Inflammatory macrophage (primary cell): ENCODE measurements at regions not wholly inside any gene's neighbourhood (a gene's known extent, or its start where the extent isn't known, plus 50 kb on each side); places are given as distances from the start of the nearest gene placed in this dataset.
"Not testable (repeated sequence)": the region's sequence is repeated elsewhere in the genome, so short reads cannot be mapped to it uniquely, and the experiment has no call there.

Experiments used
- DNase-seq, 2 donors: peaks; one replicate each; pipeline ENCODE4 v3.0.0-alpha.2; 2020 to 2022

DNA sequence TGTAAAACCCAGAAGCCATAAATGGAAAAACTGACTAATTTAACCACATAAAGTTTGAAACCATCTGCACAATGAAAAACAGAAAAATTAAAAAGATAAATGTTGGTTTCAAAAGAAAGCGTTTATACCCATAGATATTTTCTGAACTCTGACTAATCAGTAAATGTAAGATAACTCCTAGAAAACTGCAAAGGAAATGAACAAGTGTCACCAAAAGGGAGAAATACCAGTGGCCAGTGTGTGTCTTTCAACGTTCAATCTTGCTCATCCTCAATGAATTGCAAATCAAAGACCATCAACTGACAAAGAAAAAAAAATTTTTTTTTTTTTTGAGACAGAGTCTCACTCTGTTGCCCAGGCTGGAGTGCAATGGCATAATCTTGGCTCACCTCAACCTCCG is 180.1 kb downstream of the SYK start:
- DNase-seq, result no peak

DNA sequence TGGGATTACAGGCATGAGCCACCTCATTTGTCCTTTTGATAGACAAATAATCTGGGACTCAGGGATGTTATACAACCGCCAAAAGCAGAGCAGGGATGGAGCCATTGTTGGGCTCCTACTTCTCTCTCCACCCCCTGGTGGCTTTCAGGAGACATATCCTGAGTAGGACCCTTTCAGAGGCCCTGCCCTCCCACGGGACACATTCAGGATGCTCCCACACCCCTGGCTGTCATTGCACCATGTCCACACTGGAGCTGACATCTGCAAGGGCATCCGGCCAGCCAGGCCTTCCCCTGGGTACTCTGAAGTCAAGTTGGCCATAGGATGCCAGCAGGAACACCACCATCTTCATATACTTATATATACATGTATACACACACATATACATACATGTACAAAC is 181.8 kb downstream of the SYK start:
- no peak for DNase-seq

DNA sequence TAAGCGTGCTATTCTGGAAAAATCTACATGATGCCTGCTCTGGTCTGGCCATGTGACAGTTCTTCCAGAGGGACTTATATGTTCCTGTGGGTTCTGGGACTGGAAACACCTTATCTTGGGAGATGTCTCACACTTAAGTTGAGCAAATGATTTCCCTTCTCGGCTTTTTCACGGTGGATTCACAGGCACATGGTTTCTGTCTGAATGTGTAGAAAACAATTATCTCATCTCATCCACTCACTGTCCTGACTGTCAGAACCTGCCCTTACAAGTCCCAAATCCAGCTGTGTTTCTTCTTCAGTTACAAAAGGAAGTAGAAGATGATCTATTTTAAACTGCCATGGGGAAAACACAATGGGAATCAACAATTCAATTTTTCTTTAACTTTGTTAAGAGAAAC is 184.0 kb downstream of the SYK start:
- DNase-seq, result no peak

DNA sequence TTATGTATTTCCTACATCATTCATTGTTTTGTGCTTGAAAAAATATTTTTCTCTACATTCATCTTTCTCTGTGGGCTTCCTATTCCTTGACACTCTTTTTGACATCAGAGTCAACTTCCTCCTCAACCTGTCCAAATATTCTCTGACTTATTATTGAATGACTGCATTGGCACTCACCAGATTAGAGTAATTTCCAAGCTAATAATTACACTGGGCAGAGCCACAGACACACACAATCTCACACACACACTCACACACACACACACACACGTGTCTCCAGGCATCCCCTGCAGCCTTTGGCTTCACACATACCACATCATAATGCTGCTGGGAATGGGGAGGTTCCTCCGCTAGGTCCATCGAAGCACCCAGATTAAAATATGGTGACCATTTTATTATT is 184.5 kb downstream of the SYK start:
- no peak for DNase-seq

DNA sequence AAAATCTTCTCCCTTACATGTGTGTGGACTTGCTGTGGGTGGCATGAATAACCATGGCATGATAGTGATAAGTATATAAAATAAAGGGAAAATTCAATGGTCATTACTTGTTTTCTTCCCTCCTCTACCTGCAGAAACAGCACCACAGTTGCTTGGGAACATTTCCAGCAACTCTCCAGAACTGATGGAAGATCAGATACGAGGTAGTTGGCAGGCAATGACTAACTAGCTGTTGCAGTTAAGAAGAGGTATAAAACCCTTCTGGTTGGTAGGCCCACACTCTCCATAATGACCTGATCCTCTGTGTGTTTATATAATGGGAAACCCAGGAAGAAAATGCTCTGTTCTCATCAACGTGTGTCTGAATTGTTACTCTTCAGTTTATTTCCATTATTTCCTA is 185.9 kb downstream of the SYK start:
- DNase-seq, result no peak

DNA sequence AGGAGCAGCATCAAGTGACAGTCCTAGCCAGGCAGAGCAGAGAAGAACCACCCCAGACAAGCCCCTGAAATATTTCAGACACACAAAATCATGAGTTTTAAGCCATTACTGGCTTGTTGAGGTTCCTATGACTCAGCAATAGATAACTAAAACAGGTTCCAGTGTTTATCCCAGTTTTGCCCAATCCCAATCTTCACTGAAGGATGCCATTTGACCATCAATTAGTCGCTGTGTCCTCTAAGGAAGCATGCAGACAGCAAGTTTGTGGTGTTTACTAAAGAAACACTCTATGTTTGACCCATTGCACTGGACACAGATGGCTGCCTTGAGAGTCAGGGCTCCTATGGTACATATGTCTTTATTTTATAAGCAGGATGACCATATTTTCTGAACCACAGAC is 186.7 kb downstream of the SYK start:
- no peak for DNase-seq

DNA sequence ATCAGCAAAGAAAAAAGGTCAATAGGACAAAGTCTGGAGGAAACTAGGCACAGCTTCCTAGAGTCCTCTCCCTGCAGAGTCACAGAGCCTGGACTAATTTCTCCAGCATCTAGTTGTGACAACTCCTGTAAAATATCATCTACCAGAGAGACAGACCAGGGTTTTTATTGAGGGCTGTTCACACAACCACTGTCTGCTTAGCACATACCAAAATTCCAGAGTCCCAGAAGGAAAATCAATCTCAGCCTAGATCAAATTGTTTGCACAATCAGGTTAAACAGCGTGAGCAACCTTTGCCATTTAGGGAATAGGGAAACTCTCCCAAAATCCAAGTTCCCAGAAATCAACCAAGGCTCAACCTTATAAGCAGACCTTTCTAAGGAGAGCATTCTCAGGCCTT is 190.3 kb downstream of the SYK start:
- no peak for DNase-seq

DNA sequence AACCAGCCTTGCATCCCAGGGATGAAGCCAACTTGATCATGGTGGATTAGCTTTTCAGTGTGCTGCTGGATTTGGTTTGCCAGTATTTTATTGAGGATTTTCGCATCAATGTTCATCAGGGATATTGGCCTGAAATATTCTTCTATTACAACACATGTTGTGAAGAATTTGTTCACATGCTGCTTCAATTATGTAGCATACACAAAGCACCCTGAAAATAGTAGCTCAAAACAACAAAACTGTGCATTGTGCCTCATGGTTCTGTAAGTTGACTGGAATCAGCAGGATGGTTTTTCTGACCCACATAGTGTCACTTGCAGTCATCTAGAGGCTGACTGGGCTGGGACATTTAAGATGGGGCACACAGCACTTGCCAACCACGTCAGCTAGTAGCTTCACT is 193.9 kb downstream of the SYK start:
- DNase-seq, result no peak

DNA sequence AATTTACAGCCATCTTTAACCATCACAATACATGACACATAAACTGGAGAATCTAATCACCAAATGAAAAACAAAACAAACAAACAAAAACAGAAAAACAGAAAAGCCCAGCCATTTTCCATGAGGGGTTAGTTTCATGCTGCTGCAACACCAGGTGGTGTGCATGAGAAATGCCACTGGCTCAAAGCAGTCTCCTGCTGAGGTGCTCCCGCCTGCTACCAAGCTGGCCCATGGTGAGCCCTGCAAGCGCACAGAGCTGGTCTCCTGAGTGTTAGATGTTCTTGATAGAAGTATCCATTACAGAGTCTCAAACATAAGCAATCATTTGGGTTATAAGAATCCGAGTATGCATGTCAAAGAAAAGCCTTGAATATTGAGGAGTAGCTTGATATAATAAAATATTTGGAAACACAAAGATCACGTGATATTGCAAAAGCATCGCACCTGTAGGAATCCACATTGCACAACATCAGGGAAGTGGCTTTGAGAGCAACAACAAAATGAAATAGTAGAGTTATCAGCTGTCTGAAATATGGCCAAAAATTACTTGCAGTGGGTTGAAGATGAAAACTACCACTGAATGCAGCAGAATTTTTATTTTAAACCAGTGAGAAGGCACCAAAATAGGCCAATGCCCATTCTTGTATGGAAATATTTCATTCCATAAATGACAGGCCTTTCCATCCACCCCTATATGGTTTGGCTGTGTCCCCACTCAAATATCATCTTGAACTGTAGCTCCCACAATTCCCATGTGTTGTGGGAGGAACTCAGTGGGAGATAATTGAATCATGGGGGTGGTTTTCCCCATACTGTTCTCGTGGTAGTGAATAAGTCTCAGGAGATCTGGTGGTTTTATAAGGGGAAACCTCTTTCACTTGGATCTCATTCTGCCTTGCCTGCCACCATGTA is 194.8 kb downstream of the SYK start:
- no peak for DNase-seq

DNA sequence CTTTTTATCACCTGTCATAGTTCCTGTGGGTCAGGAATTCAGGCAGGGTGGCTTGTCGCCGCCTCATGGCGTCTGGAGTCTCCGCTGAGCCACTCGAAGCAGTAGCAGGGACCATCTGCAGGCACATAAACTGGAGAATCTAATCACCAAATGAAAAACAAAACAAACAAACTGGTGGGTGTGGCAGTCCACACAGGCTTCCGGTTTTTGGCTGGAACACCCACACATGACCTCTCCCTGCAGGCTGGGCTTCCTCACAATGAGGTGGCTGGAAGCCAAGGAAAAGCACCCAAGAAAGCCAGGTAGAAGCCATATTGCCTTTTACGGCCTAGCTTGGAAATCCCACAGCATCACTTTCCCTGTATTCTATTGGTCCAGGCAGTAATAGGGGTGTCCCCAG is 197.0 kb downstream of the SYK start:
- peak in 1 of 2 donors; percentile 14 for DNase-seq

DNA sequence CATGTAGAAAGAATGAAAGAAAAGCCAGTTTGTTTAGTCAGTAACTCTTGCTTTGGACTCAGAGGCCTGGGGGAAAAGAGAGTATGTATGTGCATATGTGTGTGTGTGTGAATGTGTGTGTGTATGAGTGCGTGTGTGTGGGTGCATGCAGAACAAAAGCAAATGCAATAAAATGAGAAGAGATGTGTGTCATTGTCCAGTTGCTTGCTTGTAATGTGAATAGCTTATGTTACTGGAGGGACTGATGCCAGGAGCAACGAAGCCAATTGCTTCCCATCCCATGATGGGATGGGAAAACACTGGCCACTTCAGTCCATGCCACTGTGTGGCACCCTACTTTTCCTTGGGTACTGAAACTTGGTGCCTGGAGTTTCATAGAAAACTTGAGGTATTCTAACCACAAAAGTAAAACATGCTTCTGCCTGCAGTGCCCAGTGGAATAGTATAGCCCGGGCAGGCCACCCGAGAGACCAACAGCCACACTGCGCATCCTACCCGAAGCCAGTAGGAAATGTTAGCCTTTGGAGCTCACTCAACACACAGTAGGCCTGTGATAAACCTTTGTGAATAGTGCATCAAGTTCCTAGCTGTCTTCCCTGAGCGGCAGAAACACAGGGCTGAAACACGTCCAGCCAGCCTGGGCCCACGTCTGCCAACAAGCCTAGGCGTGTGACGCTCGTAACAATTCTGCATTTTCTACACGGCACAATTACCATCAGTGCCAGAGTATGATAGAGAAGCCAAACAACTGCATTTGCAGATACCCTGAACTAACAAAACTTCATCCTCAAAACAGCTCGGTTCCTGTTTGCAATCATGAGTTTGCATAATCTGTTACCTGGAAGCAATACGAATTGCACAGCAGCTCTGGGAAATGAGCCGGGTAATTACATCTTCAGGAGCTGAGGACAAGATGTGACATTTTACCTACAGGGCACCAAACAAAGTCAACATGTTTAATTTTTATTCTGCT is 198.1 kb downstream of the SYK start:
- DNase-seq, result no peak

DNA sequence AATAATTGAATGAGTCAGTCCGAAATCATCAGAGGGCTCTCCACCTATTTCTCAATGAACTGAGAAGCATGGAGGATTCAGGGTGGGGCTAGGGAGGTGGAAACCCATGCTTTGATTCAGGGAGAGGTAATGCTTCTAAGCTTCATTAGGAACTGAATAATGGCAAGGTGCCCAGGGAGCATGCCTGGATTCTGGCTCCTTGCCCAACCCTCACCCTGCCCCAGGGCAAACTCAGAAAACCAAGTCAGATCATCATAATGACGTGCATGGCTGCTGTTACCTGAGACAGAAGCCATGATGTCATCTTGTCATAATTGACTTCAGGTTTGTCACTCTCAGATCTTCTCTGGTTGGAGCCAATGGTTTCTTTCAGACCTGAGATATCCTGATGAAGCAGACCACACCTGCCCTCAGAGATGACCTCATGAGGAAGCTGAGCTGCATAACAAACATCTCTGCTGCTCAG is 199.6 kb downstream of the SYK start:
- no peak for DNase-seq

DNA sequence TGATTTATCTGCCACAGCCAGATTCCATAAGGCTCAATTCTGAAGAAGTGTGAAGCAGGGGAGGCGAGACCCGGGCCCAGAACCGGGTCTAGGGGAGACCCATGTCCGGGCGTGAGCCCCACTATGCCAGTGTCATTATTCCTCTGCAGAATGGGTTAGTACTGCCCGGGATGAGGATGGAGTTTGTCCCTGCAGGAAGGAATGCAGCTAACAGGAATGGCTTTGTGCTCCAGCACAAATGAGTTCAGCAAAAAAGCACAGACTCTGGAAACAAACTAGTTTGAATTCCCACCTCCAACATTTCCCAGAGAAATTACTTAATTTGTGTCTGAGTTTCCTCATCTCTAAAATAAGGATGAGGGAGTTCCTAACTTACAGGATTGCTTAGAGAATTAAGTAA is 202.9 kb downstream of the SYK start:
- DNase-seq, result no peak

DNA sequence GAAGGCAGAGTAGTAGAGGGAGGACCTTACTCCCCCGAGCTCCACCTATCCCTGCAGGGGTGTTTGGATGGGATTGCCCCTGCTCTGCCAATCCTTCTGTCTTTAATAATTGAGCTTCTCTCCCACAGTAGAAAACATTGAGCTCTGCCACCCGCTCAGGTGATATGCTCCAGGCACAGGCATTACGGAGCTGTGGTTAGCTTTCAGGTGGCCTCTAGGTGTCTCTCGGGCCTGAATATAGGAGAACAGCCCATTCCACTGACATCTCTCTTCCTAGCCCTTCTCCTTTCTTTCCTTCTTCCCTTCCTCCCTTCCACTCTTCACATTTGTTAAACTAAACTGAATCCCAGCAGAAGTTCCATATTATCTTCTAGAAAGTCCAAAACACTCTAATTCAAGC is 203.4 kb downstream of the SYK start:
- no peak for DNase-seq

DNA sequence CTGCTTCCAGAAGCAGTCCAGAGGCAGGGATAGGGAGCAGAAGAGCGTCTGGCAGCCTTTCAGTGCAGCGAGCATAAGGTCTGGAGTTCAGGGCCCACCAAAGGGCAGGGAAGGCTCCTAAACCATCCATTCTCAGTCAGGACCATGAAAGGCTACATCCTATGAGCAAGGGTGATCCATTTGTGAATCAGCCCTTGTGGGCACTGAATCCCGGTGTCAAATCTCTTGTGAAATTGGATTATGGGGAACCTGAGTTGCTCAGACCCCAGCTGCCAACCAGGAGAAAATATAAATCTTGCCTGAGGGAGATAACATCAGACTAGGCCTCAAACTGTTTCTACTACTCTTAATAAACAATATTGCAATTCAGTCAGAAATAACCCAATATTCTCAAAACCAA is 204.4 kb downstream of the SYK start:
- DNase-seq, result no peak

DNA sequence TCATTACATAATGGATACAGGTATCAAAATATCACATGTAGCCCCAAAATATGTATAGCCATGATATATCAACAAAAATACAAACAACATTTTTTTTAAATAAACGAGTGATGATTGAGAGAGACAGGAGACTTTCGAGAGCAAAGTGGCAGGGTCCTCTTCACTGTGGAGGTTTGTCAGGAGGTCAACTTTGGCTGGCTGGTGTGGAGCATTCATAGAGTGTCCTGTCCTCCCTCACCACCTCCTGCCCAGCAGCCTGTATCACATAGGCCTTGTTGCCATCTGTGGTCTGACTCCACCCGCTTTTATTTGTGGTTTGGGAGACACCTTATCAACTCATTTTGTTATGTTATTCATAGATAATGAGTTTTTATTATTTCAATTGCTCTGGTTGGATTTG is 206.9 kb downstream of the SYK start:
- no peak for DNase-seq

DNA sequence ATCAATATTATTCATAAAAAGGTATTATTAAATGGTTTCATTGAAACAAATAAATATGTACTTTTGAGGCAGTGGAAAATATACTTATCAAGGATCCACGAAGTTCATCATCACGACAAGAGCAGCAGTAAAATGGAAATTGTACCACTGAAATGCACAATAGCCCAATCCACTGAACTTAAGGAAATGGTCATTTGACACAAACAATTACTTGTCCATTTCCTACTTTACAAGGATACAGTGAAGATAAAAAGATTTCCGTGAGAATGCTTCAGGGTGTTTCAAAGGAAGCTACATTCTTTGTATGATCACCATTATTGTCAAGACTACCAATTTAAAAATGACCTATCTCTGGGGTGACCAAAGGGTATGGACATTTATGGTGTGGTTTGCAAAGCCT is 210.3 kb downstream of the SYK start:
- no peak for DNase-seq

DNA sequence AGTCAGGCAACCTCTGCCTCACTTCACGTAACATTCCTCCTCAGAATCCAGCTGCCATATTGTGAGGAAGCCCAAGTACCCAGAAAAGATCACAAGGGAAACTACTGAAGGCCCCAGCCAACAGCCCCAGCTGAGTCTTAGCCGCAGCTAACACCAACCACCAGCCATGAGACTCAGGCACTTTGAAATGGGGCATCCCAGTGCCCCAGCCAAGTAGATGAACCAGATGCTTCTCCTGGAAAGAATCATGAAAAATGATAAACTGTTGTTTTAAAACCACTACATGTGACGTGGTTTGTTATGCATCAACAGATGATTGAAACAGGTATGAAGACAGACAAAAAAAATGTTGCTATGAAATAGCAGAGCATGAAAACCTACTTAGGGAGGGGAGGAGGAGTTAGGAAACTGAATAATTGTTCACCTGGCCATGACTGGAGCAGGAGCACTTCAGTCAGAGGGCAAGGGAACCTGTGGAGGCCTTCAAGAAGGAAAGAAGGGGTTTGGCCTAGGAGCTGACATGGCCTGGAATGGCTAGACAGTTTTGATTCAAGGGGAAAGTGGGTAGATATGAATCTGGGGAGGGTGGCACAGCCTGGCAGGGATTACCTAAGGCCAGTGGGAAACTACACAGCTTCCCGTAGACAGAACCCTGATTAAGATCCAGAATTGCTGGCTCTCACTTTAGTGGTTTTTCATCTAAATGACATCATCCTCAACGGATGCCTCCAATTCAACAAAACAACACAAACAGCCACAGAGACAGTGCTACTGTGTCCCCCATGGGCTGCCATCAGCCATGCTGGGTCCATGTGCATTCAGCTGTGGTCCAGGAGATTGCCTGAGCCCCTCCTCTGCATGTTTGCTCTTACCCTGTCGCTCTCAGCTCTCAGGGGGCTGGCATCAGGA is 211.6 kb downstream of the SYK start:
- DNase-seq, result no peak

DNA sequence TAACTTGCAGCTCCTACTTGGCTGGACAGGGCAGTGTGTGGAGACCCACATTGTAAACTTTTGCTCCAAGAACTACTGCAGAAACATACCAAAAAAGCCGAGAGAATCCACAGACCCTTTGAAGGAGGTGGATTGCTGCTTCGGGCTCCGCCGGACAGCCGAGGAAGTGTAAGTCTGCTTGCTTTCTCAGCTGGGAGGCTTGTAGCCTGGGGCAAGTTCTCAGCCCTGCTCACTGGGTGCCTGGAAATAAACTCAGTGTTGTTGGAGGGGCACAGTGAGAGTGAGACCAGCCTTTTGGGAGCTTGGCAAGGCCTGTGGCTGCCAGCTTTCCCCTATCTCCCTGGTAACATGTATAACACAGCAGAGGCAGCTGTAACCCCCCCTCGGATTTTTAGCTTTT is 215.6 kb downstream of the SYK start:
- DNase-seq, result no peak

DNA sequence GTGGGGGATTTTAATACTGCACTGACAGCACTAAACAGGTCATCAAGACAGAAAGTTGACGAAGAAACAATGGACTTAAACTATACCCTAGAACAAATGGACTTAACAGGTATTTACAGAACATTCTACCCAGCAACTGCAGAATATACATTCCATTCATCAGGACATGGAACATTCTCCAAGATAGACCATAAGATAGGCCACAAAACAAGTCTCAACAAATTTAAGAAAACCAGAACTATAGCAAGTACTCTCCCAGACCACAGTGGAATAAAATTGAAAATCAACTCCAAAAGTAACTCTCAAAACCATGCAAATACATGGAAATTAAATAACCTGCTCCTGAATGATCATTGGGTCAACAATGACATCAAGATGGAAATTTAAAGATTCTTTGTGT is 218.3 kb downstream of the SYK start:
- not testable (repeated sequence) for DNase-seq

DNA sequence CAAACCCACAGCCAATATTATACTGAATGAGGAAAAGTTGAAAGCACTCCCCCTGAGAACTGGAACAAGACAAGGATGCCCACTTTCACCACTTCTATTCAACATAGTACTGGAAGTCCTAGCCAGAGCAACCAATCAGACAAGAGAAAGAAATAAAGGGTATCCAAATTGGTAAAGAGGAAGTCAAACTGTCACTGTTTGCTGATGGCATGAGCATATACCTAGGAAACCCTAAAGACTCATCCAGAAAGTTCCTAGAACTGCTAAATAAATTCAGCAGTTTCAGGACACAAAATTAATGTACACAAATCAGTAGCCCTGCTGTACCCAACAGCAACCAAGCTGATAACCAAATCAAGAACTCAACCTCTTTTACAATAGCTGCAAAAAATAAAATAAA is 220.0 kb downstream of the SYK start:
- DNase-seq, result not testable (repeated sequence)

DNA sequence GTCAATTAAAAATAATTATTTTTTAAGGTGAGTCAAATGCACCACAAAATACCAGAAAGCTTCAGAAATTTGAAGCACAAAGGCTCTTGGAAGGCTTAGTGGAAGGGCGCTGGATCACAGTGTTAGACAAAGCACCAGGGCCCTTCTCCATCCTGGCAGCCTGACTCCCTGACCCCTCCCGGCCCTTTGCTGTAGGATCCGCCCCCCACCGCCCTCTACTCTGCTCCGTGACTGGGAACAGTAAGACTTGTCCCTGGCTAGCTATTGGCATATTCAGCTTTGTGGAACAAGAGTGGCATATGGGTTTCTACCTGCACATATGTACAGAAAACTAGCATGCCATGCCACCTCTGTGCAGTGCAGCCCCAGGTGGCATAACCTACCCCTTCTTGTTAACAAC is 222.1 kb downstream of the SYK start:
- DNase-seq, result no peak

DNA sequence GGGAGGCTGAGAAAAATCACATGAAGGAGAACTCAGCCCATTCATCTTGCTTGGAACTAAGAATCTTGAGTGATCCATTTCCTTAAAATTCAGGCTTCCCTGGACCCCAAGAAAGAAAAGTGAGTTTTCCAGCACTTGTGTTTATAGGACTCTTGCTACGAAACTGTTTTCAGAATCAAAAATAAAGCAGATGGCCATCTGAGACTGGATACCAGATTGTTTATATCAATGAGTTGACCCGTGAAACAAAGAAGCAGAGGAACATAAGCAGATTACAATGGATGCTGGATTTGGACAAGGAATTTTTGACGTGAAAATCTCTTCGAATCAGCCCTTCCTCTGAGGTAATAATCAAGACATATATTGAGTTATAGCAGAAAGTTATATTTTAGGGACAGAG is 223.2 kb downstream of the SYK start:
- no peak for DNase-seq
